HG03565 (cell line): ENCODE measurements at regions not wholly inside any gene's neighbourhood (a gene's known extent, or its start where the extent isn't known, plus 50 kb on each side); places are given as distances from the start of the nearest gene placed in this dataset.
"Not testable (repeated sequence)": the region's sequence is repeated elsewhere in the genome, so short reads cannot be mapped to it uniquely, and the experiment has no call there.

ENCODE experiments used
- ATAC-seq: cut with Tn5 transposase; IDR thresholded peaks from one replicate; pipeline ENCODE4 v1.9.1; 2021; ENCODE audit warnings: mild to moderate bottlenecking, moderate library complexity; ENCODE audit not compliant: unreplicated experiment

GRCh38 chr6:67608099-67608749, 1026.9 kb upstream of the ADGRB3 start:
- ATAC-seq = no peak

DNA sequence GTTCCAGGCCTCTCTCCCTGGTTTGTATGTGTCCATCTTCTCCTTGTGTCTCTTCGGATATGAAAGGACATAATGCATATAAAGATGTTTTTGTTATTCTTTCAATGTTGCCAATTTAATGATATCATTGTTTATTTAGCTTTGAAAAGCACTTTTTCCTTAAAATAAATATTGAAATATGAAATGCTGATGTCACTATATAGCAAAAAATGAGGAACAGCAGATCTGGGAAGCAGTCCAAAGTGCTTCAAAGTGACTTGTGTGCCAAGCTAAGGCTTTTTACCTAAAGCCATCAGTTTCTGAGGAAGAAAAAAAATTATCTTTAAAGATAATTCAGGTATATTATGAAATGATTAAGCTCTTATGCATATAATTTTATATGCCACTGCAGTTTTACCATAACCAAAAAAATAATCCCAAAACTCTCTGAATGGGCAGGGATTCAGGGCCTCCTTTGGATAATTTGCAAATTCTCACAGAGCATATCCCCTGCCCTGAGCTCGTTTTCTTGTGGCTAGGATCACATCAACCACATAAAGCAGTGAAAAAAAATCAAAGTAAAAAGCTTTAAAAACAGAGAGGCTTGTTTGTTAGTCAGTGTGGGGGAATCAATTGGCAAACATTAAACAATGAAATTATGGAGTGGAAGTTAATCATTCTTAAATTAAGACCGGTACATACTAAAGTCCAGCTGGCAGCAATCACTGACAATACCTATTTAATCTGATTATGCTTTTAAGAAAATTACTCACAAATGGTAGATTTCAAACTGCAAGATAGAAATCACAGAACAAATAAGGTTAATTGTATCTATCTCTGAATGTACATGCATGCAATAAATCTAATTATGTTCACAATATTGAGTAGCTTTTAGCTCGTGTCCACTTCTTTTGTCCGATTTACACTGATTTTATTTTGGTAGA, 1027.9 kb upstream of the ADGRB3 start:
- no peak for ATAC-seq

- no peak for ATAC-seq
Measured at GRCh38 chr6:67594366-67594765, 1040.7 kb upstream of the ADGRB3 start.

GRCh38 chr6:67593247-67593646, 1041.8 kb upstream of the ADGRB3 start:
- ATAC-seq = no peak

GRCh38 chr6:67591910-67592309, 1043.2 kb upstream of the ADGRB3 start:
- ATAC-seq = no peak

- ATAC-seq = no peak
Measured at GRCh38 chr6:67567842-67568241, 1067.2 kb upstream of the ADGRB3 start.

- no peak for ATAC-seq
Measured at GRCh38 chr6:67563671-67564070, 1071.4 kb upstream of the ADGRB3 start.

DNA sequence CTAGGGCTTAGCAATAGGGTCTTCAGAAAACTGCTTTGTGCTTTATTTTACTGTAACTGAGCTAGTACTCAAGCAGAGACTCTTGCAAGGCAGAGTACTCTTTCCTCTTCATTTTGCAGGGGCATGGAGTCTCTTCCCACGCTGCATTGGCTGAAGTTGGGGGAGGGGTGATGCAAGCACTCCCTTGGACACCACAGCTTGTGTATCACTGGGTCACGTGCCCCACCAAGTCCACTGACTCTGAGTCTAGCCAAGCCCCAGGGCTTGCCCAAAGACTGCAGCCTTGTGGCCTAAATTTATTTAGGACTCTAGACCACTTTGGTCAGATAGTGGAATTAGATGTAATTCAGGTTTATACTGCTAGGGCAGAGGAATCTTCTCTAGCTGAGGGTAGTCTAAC, 1075.0 kb upstream of the ADGRB3 start:
- no peak for ATAC-seq

GRCh38 chr6:67558985-67559384, 1076.1 kb upstream of the ADGRB3 start:
- ATAC-seq = no peak

- ATAC-seq = no peak
Measured at GRCh38 chr6:67544851-67545452, 1090.1 kb upstream of the ADGRB3 start.

DNA sequence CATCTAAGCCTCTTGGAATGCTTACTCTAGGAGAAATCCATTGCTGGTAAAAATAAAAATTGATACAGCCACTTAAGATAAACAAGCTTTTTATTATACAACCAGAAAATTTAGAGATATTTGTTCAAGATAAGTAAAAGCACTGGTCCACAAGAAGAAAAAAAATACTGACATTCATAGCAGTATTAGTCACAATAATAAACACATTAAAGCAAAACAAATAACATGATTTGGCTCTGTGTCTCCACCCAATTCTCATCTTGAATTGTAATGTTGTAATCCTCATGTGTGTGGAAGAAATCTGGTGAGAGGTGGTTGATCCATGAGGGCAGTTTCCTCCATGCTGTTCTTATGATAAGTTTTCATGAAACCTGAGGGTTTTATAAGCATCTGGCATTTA, 1093.5 kb upstream of the ADGRB3 start:
- ATAC-seq = no peak

- ATAC-seq = no peak
Measured at GRCh38 chr6:67538032-67538431, 1097.0 kb upstream of the ADGRB3 start.

GRCh38 chr6:67535946-67536345, 1099.1 kb upstream of the ADGRB3 start:
- no peak for ATAC-seq

- no peak for ATAC-seq
Measured at GRCh38 chr6:67506352-67506751, 1128.7 kb upstream of the ADGRB3 start.

DNA sequence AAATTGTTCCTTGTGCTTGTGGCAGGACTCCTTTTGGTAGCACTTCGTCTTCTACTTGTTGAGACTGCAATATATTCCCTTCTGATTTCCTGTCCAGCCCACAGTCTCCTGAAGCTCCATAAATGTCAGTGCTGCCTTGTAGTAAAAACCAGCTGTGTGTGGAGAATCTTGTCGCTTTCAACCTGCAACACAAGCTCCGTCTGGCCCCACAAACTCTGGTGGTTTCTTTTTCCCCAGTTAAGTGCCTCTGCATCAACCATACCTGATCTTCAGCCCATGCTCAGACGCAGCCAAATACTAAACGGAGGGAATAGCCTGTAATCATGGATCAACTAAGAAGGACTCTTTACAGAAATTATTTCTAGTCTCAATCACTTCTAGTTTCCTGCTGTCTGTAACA, 1133.3 kb upstream of the ADGRB3 start:
- no peak for ATAC-seq

DNA sequence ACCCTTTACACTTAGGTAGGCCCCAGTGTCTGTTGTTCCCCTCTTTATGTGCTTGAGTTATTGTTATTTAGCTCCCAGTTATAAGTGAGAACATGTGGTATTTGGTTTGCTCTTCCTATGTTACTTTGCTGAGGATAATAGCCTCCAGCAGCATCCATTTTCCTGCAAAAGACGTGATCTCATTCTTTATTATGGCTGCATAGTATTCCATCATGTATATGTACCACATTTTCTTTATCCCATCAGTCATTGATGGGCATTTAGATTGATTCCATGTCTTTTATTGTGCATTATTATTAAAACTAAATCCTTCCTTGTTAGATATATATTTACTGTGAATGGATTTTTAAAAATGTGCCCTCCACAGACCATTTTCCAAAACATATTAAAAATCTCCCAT, 1137.3 kb upstream of the ADGRB3 start:
- ATAC-seq = no peak

DNA sequence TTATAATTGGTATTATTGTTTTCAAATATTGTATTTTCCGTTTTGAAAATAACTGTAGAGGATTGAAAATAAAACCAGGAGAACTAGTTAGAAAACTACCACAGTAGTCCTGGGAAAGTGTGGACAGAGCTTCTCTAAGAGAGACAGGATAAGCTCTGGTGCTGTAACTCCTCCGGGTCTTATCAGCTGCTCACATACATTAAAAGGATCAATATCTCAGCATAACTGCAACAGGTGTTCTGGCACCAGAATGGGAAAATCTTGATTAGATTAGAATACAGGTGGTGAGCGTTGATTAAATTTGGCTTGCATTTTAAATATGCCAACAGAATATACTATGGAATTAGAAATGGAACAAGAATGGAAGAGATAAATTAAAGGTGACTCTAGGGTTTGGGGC, 1138.9 kb upstream of the ADGRB3 start:
- ATAC-seq = no peak

DNA sequence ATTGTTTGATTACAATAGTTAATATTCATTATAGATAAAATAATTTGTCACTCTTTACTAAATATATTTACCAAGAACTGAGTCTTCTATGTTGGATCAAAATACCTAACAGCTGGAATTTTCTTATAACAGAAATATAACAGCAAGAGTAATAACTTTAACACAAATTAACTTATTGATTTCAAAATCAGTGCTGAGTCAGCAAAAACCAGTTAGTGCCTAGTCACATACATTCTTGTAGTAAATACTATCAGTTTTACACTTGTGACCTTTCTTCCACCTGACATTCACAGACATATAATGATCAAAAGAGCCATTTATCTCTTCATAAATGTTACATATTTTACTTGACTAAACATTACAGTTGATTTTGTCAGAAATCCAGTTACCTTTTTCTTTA, 1141.4 kb upstream of the ADGRB3 start:
- ATAC-seq = no peak

DNA sequence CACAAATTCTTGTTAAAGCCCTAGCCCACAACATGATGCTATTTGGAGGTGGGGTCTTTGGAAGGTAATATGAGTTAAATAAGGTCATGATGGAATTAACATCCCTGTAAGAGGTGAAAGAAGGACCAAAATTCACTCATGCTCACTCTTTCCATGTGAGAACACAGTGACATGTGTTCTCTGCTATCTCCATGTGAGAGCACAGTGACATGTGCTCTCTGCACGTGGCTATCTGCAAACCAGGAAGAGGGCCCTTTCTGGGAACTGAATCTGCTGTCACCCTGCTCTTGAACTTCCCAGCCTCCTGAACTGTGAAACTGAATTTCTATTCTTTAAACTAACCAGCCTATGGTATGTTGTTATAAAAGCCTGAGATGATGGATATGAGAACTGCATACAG, 1159.4 kb upstream of the ADGRB3 start:
- ATAC-seq = no peak

- ATAC-seq = no peak
Measured at GRCh38 chr6:67467341-67467740, 1167.7 kb upstream of the ADGRB3 start.

DNA sequence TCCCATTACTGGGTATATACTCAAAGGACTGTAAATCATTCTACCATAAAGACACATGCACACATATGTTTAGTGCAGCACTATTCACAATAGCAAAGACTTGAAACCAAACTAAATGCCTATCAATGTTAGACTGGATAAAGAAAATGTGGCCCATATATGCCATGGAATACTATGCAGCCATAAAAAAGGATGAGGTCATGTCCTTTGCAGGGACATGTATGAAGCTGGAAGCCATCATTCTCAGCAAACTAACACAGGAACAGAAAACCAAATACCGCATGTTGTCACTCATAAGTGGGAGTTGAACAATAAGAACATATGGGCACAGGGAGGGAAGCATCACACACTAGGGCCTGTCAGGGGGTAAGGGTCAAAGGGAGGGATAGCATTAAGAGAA, 1172.4 kb upstream of the ADGRB3 start:
- not testable (repeated sequence) for ATAC-seq

GRCh38 chr6:67459556-67459955, 1175.5 kb upstream of the ADGRB3 start:
- no peak for ATAC-seq
